Fibroblast of the aortic adventitia (primary cell): ENCODE measurements at regions not wholly inside any gene's neighbourhood (a gene's known extent, or its start where the extent isn't known, plus 50 kb on each side); places are given as distances from the start of the nearest gene placed in this dataset.
"Not testable (repeated sequence)": the region's sequence is repeated elsewhere in the genome, so short reads cannot be mapped to it uniquely, and the experiment has no call there.

Experiments used
- DNase-seq: peaks from one replicate; pipeline ENCODE4 v3.0.0-alpha.2; 2010; ENCODE audit warnings: low read depth
- H3K4me3 ChIP-seq: 2 replicates; pipeline ENCODE4 v1.5.1; 2011; ENCODE audit warnings: low read depth, mild to moderate bottlenecking, control low read depth, low read length, moderate library complexity
- TF ChIP-seq, protein P1 (sequence below): IDR thresholded peaks from 2 replicates; pipeline ENCODE4 v1.5.1; 2011; ENCODE audit warnings: mild to moderate bottlenecking, low read length, control low read depth, inconsistent platforms; ENCODE audit not compliant: insufficient read depth

DNA sequence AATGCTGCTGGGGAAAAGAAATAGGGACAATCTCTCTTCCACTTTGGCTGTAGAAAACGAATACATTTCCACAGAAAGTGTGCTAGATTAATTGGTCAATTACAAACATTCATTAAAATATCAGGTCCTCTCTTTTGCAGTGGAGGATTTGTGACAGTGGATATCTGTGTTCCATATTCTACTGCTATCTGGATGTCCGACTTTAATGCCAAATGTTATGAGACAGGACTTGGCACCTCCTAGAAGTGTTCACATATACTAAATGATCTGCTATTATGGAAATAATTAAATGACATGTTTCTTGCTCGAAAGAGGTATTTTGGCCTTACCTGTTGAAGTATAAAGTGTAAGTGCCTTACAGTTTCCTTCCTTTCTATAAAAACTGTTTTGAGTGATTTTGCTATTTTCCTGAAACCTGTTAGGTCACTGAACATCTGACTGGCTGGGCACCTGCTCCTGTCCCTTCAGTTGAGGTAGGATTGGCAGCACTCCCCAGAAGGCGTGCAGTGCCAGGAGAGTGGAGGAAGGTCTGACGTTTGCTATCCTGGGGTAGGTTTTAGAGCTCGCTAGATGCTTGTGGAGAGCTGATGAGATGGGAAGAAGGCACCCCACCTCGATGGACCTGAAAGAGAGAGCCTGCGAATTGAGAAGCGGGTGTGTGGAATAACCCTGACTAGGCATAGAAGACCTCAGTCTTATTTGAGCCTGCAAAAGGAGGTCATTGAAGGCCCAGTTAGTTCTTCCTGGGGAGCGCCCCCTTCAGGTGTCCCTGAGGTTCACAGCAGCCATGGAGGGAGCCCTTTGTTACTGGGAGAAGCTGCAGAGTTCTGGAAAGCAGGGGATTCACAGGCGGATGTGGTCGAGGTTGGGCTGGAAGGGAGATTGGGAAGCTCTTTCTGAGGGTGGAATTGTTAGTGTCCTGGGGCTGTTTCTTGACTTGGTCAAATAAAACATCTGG is 159.4 kb upstream of the ZNF267 start:
- TF ChIP-seq, protein P1, sequence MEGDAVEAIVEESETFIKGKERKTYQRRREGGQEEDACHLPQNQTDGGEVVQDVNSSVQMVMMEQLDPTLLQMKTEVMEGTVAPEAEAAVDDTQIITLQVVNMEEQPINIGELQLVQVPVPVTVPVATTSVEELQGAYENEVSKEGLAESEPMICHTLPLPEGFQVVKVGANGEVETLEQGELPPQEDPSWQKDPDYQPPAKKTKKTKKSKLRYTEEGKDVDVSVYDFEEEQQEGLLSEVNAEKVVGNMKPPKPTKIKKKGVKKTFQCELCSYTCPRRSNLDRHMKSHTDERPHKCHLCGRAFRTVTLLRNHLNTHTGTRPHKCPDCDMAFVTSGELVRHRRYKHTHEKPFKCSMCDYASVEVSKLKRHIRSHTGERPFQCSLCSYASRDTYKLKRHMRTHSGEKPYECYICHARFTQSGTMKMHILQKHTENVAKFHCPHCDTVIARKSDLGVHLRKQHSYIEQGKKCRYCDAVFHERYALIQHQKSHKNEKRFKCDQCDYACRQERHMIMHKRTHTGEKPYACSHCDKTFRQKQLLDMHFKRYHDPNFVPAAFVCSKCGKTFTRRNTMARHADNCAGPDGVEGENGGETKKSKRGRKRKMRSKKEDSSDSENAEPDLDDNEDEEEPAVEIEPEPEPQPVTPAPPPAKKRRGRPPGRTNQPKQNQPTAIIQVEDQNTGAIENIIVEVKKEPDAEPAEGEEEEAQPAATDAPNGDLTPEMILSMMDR: peak; percentile 15
- no peak for DNase-seq
- H3K4me3 ChIP-seq: peak overlapping the region; percentile 92

DNA sequence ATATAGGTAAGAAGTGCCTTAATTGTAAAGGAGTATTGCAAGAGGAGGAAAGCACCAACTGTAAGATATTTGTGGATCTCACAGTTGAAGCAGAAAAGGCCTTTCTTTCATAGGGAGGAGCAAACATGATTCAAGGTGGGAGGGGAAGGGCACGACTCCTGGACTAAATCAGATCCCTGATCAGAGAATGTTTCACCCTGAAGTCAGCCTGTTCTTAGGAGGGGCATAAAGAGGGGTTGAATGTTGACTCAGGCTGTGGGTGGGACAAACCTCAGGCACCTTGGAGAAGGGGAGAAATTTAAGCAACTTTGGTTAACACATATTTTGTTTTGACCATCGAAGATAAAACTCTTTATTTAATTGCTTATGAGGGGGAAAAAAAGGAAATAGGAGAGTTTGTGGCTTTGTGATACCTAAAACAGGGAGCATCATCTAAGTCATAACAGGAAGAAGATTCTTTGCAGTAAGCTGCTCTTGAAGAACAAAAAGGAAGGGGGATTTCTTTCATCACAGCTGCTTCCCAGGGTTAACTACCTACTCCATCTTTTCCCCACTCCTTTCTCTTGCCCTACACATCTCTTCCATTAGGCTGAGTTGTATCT is 158.6 kb upstream of the ZNF267 start:
- no peak for DNase-seq
- TF ChIP-seq, protein P1: no peak
- H3K4me3 ChIP-seq: no peak overlapping the region

DNA sequence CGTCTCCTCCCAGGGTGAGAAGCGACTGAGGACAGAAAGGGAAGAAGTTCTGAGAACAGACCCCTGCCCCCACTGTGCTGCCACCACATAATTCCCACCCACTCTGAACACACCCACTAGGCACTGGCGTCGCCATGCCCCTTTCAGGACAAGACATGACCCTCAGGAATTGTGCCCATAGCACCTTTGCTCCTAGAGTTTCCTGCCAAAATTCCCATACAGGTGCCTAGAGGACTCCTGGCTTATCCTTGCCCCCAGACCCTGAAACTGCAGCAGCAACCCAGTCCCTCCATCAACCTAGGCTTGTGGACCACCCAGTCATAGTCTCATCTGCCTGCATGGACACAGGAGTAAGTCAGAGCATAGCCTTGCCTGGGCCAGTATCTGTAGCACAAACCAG is 157.7 kb upstream of the ZNF267 start:
- no peak overlapping the region for H3K4me3 ChIP-seq
- no peak for DNase-seq
- TF ChIP-seq, protein P1: no peak

DNA sequence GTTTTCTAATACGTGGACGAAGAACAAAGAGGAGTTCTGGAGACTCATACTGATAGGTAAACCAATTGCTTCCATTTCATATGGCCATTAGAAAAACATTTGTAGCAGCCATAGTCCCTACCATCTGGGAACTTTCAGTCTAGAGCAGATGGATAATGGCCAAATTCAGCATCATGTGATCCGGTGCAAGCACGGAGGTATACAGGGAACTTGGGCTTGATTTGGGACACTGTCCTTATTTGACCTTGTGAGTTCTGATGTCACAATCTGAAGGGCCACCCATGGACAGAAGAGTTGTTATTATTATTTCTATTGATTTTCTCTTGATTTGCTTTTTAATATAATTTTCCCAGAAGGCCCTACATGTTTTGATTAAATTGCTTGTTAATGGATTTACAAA is 154.6 kb upstream of the ZNF267 start:
- H3K4me3 ChIP-seq: no peak overlapping the region
- TF ChIP-seq, protein P1: no peak
- no peak for DNase-seq

DNA sequence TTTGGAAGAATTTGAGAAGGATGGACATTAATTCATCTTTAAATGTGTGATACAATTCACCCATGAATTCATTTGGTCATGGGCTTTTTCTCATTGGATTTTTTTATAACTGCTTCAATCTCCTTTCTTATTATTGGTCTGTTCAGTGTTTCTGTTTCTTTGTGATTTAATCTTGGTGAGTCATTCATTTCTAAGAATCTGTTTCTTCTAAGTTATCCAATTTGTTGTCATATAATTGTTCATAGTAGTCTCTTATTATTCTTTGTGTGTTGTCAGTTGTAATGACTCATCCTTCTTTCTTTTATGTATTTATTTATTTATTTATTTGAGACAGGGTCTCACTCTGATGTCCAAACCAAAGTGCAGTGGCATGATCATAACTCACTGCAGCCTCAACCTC is 146.1 kb upstream of the ZNF267 start:
- TF ChIP-seq, protein P1: no peak
- H3K4me3 ChIP-seq: no peak overlapping the region
- DNase-seq: no peak

DNA sequence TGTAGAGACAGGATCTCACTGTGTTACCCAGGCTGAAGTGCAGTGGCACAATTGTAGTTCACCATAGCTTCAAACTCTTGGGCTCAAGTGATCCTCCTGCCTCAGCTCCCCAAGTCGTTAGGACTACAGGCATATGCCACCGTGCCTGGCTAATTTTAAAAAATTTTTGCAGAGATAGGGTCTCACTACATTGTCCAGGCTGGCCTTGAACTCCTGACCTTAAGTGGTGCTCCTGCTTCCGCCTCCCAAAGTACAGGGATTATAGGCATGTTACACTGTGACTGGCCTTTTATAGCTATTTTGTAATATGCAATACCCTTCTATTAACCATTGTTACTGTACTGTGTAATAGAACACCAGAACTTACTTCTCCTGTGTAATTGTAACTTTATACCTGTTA is 139.3 kb upstream of the ZNF267 start:
- DNase-seq: no peak
- TF ChIP-seq, protein P1: no peak
- H3K4me3 ChIP-seq: no peak overlapping the region

DNA sequence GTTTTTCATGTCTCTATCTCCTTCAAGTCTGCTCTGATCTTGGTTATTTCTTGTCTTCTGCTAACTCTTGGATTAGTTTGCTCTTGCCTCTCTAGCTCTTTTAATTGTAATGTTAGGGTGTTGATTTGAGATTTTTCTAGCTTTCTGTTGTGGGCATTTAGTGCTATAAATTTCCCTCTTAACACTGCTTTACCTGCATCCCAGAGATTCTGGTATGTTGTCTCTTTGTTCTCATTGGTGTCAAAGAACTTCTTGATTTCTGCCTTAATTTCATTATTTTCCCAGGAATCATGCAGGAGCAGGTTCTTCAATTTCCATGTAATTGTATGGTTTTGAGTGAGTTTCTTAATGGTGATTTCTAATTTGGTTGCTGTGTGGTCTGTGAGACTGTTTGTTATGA is 128.5 kb upstream of the ZNF267 start:
- not testable (repeated sequence) for DNase-seq, H3K4me3 ChIP-seq
